H9 (cell line): ENCODE measurements at regions not wholly inside any gene's neighbourhood (a gene's known extent, or its start where the extent isn't known, plus 50 kb on each side); places are given as distances from the start of the nearest gene placed in this dataset.

ENCODE experiments used
- DNase-seq: peaks from one replicate; pipeline ENCODE4 v3.0.0-alpha.2; 2017
- H2AFZ ChIP-seq: one replicate; pipeline ENCODE4 v1.6.1; 2013; ENCODE audit warnings: mild to moderate bottlenecking, low read length, control low read depth, moderate library complexity
- H2AK5ac ChIP-seq: 2 replicates; pipeline ENCODE4 v1.6.1; 2013; ENCODE audit warnings: low read length, control low read depth, mixed read lengths; ENCODE audit not compliant: insufficient read length
- H2BK120ac ChIP-seq: one replicate; pipeline ENCODE4 v1.6.1; 2013; ENCODE audit warnings: low read depth, mild to moderate bottlenecking, low read length, control low read depth, inconsistent platforms; ENCODE audit not compliant: poor library complexity, severe bottlenecking
- H2BK12ac ChIP-seq: 2 replicates; pipeline ENCODE4 v1.6.1; 2013; ENCODE audit warnings: low read length, control low read depth, mixed read lengths, low read depth; ENCODE audit not compliant: insufficient read length
- H2BK15ac ChIP-seq: 2 replicates; pipeline ENCODE4 v1.6.1; 2013; ENCODE audit warnings: low read depth, low read length, control low read depth
- H2BK20ac ChIP-seq: one replicate; pipeline ENCODE4 v1.6.1; 2013; ENCODE audit warnings: low read depth, mild to moderate bottlenecking, low read length, control low read depth, inconsistent platforms; ENCODE audit not compliant: poor library complexity, severe bottlenecking
- H2BK5ac ChIP-seq: 2 replicates; pipeline ENCODE4 v1.6.1; 2013; ENCODE audit warnings: low read length, control low read depth, mixed read lengths; ENCODE audit not compliant: insufficient read length
- H3K14ac ChIP-seq: 2 replicates; pipeline ENCODE4 v1.6.1; 2013; ENCODE audit warnings: low read length, control low read depth; ENCODE audit not compliant: insufficient read depth
- H3K18ac ChIP-seq: 2 replicates; pipeline ENCODE4 v1.6.1; 2013; ENCODE audit warnings: low read depth, mild to moderate bottlenecking, mixed read lengths, low read length, control low read depth; ENCODE audit not compliant: insufficient read length
- H3K23ac ChIP-seq: 2 replicates; pipeline ENCODE4 v1.6.1; 2013; ENCODE audit warnings: low read length, control low read depth, mixed read lengths, low read depth; ENCODE audit not compliant: insufficient read length
- H3K23me2 ChIP-seq: 2 replicates; pipeline ENCODE4 v1.6.1; 2013; ENCODE audit warnings: low read depth, mild to moderate bottlenecking, mixed read lengths, low read length, control low read depth; ENCODE audit not compliant: insufficient read length, poor library complexity, severe bottlenecking
- H3K27ac ChIP-seq: 2 replicates; pipeline ENCODE4 v1.5.1; 2013; ENCODE audit warnings: low read length, control low read depth, mixed read lengths, low read depth; ENCODE audit not compliant: insufficient read length
- H3K27me3 ChIP-seq: 2 replicates; pipeline ENCODE4 v1.6.1; 2013; ENCODE audit warnings: low read length, control low read depth, inconsistent platforms; ENCODE audit not compliant: insufficient read depth
- H3K4ac ChIP-seq: 2 replicates; pipeline ENCODE4 v1.6.1; 2013; ENCODE audit warnings: low read depth, mild to moderate bottlenecking, control low read depth, inconsistent platforms, low read length, moderate library complexity
- H3K4me1 ChIP-seq: 2 replicates; pipeline ENCODE4 v1.6.1; 2013; ENCODE audit warnings: low read length, control low read depth, inconsistent platforms; ENCODE audit not compliant: insufficient read depth
- H3K4me2 ChIP-seq: 2 replicates; pipeline ENCODE4 v1.6.1; 2013; ENCODE audit warnings: low read length, control low read depth, mixed read lengths; ENCODE audit not compliant: insufficient read length, insufficient read depth
- H3K56ac ChIP-seq: 2 replicates; pipeline ENCODE4 v1.6.1; 2013; ENCODE audit warnings: low read depth, mild to moderate bottlenecking, mixed read lengths, low read length, control low read depth; ENCODE audit not compliant: insufficient read length
- H3K79me1 ChIP-seq: 2 replicates; pipeline ENCODE4 v1.6.1; 2013; ENCODE audit warnings: low read depth, mild to moderate bottlenecking, moderate library complexity, low read length, control low read depth, inconsistent platforms; ENCODE audit not compliant: insufficient read depth, poor library complexity, severe bottlenecking
- H3K79me2 ChIP-seq: 2 replicates; pipeline ENCODE4 v1.6.1; 2013; ENCODE audit warnings: low read length, control low read depth, inconsistent platforms; ENCODE audit not compliant: insufficient read depth
- H3K9ac ChIP-seq: 2 replicates; pipeline ENCODE4 v1.6.1; 2013; ENCODE audit warnings: low read length, control low read depth, mixed read lengths; ENCODE audit not compliant: insufficient read length; ENCODE audit errors: extremely low read depth
- H3K9me3 ChIP-seq: one replicate; pipeline ENCODE4 v1.6.1; 2013; ENCODE audit warnings: low read depth, low read length, inconsistent platforms; ENCODE audit not compliant: control insufficient read depth
- H3T11ph ChIP-seq: one replicate; pipeline ENCODE4 v1.6.1; 2013; ENCODE audit warnings: mild to moderate bottlenecking, low read length, control low read depth, inconsistent platforms
- H4K20me1 ChIP-seq: one replicate; pipeline ENCODE4 v1.6.1; 2013; ENCODE audit not compliant: control insufficient read depth, insufficient read length, insufficient read depth
- H4K5ac ChIP-seq: 2 replicates; pipeline ENCODE4 v1.6.1; 2013; ENCODE audit warnings: low read depth, mild to moderate bottlenecking, mixed read lengths, low read length, control low read depth; ENCODE audit not compliant: insufficient read length
- H4K8ac ChIP-seq: replicated peaks from 2 replicates; pipeline ENCODE4 v1.6.1; 2013; ENCODE audit warnings: low read length, control low read depth, mixed read lengths, low read depth; ENCODE audit not compliant: insufficient read length
- H4K91ac ChIP-seq: 2 replicates; pipeline ENCODE4 v1.6.1; 2013; ENCODE audit warnings: low read depth, mild to moderate bottlenecking, moderate library complexity, mixed read lengths, low read length, control low read depth; ENCODE audit not compliant: insufficient read length
- H3K27ac Mint-ChIP-seq, 3 experiments: 2 replicates in 2 of 3; 3 replicates in 1 of 3; pipeline ENCODE4 v1.8.0; 2020 to 2021; ENCODE audit warnings: mixed read lengths in 3 of 3, mild to moderate bottlenecking in 1 of 3, moderate library complexity in 1 of 3
- H3K27me3 Mint-ChIP-seq: 2 replicates; pipeline ENCODE4 v1.8.0; 2021; ENCODE audit warnings: low read depth, mild to moderate bottlenecking, moderate library complexity, mixed read lengths
- H3K36me3 Mint-ChIP-seq, 3 experiments: 2 replicates in 2 of 3; 3 replicates in 1 of 3; pipeline ENCODE4 v1.8.0; 2020 to 2021; ENCODE audit warnings: low read depth in 3 of 3, mixed read lengths in 3 of 3; ENCODE audit not compliant: insufficient read depth in 1 of 3
- H3K4me1 Mint-ChIP-seq, 2 experiments: 2 replicates each; pipeline ENCODE4 v1.8.0; 2020; ENCODE audit warnings: mixed read lengths in 2 of 2
- H3K4me3 Mint-ChIP-seq, 2 experiments: 2 replicates in 1 of 2; 3 replicates in 1 of 2; pipeline ENCODE4 v1.8.0; 2020 to 2021; ENCODE audit warnings: mild to moderate bottlenecking in 2 of 2, mixed read lengths in 2 of 2, moderate library complexity in 1 of 2
- H3K9me3 Mint-ChIP-seq, 2 experiments: 2 replicates in 1 of 2; 3 replicates in 1 of 2; pipeline ENCODE4 v1.8.0; 2020; ENCODE audit warnings: mild to moderate bottlenecking in 2 of 2, mixed read lengths in 2 of 2, moderate library complexity in 1 of 2
- WGBS: extraction: QIAGEN DNeasy Blood & Tissue Kit; methylation state at CpG from one replicate; pipeline ENCODE4 v1.1.7; 2013; ENCODE audit warnings: missing lambda C conversion rate, low lambda C conversion rate, mixed read lengths; ENCODE audit not compliant: insufficient read length; ENCODE audit errors: extremely low coverage; 5-methylcytosine and 5-hydroxymethylcytosine counted together
- TF ChIP-seq, protein P1 (sequence below): fragments of 200-600 bp; sonication (generic); conservative IDR thresholded peaks from 3 replicates; pipeline ENCODE4 v1.8.0; 2021; ENCODE audit warnings: antibody characterized with exemption, mild to moderate bottlenecking

GRCh38 chr10:3404381-3404780 lies 231.8 kb upstream of the PITRM1 start:
- Histone ChIP-seq H2BK12ac (no peak overlapping the region), H3K27ac (no peak overlapping the region), H2AK5ac (no peak overlapping the region), H3K79me2 (no peaks in the 10 kb centered on the region), H3K4ac (no peak overlapping the region), H2BK5ac (no peak overlapping the region), H4K20me1 (no peaks in the 10 kb centered on the region), H3K9me3 (no peaks in the 10 kb centered on the region), H3K4me2 (no peak overlapping the region), H3T11ph (no peak overlapping the region), H2BK15ac (no peak overlapping the region), H4K91ac (no peak overlapping the region), H3K56ac (no peak overlapping the region), H2AFZ (no peak overlapping the region), H3K79me1 (no peaks in the 10 kb centered on the region), H3K9ac (no peak overlapping the region), H3K23ac (peak overlapping the region; percentile 4), H3K18ac (no peak overlapping the region), H3K4me1 (peaks cover 2% of the 10 kb centered on the region; the same call in 1 of the 2 replicates), H4K5ac (no peak overlapping the region), H3K23me2 (no peaks in the 10 kb centered on the region), H2BK120ac (no peak overlapping the region), H3K14ac (0 out of 2 replicates have a peak overlapping the region, but pooled peaks have one; percentile 29), H3K27me3 (no peaks in the 10 kb centered on the region), H4K8ac (no peak overlapping the region), H2BK20ac (no peak overlapping the region)
- no peak for DNase-seq
- Mint-ChIP-seq H3K27ac (no peak overlapping the region; a peak in 1 of 7 replicates), H3K4me1 (peaks cover 12 to 16% of the 10 kb centered on the region in 2 experiments), H3K36me3 (peaks cover 0 to 2% (median 0%) of the 10 kb centered on the region in 3 experiments; a peak in 1 of 7 replicates), H3K27me3 (no peaks in the 10 kb centered on the region), H3K4me3 (no peak overlapping the region), H3K9me3 (peaks cover 0 to 2% of the 10 kb centered on the region in 2 experiments; a peak in 3 of 5 replicates)
- WGBS = no CpG with 5 or more reads among the region's 15 CpGs
- TF ChIP-seq, protein P1, sequence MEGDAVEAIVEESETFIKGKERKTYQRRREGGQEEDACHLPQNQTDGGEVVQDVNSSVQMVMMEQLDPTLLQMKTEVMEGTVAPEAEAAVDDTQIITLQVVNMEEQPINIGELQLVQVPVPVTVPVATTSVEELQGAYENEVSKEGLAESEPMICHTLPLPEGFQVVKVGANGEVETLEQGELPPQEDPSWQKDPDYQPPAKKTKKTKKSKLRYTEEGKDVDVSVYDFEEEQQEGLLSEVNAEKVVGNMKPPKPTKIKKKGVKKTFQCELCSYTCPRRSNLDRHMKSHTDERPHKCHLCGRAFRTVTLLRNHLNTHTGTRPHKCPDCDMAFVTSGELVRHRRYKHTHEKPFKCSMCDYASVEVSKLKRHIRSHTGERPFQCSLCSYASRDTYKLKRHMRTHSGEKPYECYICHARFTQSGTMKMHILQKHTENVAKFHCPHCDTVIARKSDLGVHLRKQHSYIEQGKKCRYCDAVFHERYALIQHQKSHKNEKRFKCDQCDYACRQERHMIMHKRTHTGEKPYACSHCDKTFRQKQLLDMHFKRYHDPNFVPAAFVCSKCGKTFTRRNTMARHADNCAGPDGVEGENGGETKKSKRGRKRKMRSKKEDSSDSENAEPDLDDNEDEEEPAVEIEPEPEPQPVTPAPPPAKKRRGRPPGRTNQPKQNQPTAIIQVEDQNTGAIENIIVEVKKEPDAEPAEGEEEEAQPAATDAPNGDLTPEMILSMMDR = no peak
